ENCODE measurements at regions not wholly inside any gene's neighbourhood (a gene's known extent, or its start where the extent isn't known, plus 50 kb on each side); places are given as distances from the start of the nearest gene placed in this dataset.
"Not testable (repeated sequence)": the region's sequence is repeated elsewhere in the genome, so short reads cannot be mapped to it uniquely, and the experiment has no call there.

DNA sequence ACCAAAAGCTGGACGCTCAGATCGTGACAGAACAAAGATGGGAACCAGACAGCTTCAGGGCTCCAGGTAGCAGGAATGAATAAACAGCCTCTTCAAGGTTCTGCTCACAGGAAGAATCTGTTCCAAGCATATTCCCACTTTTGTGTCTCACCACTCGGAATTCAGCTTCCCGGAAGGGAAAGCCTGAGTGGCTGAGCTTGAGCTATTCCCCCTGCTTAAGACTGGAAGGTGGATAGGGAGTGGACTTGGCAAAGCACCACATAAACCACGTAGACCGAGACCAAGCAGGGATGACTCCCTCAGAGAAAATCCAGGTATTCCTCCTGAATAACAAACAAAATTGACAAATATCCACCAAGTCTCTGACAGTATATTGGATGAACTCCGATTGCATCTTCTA lies 180.2 kb upstream of the NR2F2 start:
- peaks cover 2% of the 10 kb centered on the region for H3K27me3 Mint-ChIP-seq (ENCODE audit: low read depth)
- H3K36me3 Mint-ChIP-seq, result no peaks in the 10 kb centered on the region
- H3K27ac Mint-ChIP-seq, result no peak overlapping the region
- H3K9me3 Mint-ChIP-seq, result peaks cover 3% of the 10 kb centered on the region; the same call in 1 of the 2 replicates
- TF ChIP-seq, protein P1, sequence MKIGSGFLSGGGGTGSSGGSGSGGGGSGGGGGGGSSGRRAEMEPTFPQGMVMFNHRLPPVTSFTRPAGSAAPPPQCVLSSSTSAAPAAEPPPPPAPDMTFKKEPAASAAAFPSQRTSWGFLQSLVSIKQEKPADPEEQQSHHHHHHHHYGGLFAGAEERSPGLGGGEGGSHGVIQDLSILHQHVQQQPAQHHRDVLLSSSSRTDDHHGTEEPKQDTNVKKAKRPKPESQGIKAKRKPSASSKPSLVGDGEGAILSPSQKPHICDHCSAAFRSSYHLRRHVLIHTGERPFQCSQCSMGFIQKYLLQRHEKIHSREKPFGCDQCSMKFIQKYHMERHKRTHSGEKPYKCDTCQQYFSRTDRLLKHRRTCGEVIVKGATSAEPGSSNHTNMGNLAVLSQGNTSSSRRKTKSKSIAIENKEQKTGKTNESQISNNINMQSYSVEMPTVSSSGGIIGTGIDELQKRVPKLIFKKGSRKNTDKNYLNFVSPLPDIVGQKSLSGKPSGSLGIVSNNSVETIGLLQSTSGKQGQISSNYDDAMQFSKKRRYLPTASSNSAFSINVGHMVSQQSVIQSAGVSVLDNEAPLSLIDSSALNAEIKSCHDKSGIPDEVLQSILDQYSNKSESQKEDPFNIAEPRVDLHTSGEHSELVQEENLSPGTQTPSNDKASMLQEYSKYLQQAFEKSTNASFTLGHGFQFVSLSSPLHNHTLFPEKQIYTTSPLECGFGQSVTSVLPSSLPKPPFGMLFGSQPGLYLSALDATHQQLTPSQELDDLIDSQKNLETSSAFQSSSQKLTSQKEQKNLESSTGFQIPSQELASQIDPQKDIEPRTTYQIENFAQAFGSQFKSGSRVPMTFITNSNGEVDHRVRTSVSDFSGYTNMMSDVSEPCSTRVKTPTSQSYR (CRISPR knock-in tag; IDR thresholded peaks at IDR 0.05), result no peak
- TF ChIP-seq GRHL2 (CRISPR knock-in tag; IDR thresholded peaks at IDR 0.05; ENCODE audit: insufficient replicate concordance, severe bottlenecking) (no peak), TCF7 (CRISPR knock-in tag; IDR thresholded peaks at IDR 0.05; ENCODE audit: low read depth) (no peak), ZNF219 (CRISPR knock-in tag; IDR thresholded peaks at IDR 0.05; ENCODE audit: borderline replicate concordance) (no peak), JAZF1 (CRISPR knock-in tag; IDR thresholded peaks at IDR 0.05) (no peak), FOXP1 (CRISPR knock-in tag; IDR thresholded peaks at IDR 0.05; ENCODE audit: borderline replicate concordance) (no peak)
- TF ChIP-seq, protein P2, sequence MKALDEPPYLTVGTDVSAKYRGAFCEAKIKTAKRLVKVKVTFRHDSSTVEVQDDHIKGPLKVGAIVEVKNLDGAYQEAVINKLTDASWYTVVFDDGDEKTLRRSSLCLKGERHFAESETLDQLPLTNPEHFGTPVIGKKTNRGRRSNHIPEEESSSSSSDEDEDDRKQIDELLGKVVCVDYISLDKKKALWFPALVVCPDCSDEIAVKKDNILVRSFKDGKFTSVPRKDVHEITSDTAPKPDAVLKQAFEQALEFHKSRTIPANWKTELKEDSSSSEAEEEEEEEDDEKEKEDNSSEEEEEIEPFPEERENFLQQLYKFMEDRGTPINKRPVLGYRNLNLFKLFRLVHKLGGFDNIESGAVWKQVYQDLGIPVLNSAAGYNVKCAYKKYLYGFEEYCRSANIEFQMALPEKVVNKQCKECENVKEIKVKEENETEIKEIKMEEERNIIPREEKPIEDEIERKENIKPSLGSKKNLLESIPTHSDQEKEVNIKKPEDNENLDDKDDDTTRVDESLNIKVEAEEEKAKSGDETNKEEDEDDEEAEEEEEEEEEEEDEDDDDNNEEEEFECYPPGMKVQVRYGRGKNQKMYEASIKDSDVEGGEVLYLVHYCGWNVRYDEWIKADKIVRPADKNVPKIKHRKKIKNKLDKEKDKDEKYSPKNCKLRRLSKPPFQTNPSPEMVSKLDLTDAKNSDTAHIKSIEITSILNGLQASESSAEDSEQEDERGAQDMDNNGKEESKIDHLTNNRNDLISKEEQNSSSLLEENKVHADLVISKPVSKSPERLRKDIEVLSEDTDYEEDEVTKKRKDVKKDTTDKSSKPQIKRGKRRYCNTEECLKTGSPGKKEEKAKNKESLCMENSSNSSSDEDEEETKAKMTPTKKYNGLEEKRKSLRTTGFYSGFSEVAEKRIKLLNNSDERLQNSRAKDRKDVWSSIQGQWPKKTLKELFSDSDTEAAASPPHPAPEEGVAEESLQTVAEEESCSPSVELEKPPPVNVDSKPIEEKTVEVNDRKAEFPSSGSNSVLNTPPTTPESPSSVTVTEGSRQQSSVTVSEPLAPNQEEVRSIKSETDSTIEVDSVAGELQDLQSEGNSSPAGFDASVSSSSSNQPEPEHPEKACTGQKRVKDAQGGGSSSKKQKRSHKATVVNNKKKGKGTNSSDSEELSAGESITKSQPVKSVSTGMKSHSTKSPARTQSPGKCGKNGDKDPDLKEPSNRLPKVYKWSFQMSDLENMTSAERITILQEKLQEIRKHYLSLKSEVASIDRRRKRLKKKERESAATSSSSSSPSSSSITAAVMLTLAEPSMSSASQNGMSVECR (CRISPR knock-in tag; IDR thresholded peaks at IDR 0.05; ENCODE audit: borderline replicate concordance), result no peak
- TF ChIP-seq, protein P3, sequence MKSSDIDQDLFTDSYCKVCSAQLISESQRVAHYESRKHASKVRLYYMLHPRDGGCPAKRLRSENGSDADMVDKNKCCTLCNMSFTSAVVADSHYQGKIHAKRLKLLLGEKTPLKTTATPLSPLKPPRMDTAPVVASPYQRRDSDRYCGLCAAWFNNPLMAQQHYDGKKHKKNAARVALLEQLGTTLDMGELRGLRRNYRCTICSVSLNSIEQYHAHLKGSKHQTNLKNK (CRISPR knock-in tag; IDR thresholded peaks at IDR 0.05), result no peak
- TF ChIP-seq, protein P4, sequence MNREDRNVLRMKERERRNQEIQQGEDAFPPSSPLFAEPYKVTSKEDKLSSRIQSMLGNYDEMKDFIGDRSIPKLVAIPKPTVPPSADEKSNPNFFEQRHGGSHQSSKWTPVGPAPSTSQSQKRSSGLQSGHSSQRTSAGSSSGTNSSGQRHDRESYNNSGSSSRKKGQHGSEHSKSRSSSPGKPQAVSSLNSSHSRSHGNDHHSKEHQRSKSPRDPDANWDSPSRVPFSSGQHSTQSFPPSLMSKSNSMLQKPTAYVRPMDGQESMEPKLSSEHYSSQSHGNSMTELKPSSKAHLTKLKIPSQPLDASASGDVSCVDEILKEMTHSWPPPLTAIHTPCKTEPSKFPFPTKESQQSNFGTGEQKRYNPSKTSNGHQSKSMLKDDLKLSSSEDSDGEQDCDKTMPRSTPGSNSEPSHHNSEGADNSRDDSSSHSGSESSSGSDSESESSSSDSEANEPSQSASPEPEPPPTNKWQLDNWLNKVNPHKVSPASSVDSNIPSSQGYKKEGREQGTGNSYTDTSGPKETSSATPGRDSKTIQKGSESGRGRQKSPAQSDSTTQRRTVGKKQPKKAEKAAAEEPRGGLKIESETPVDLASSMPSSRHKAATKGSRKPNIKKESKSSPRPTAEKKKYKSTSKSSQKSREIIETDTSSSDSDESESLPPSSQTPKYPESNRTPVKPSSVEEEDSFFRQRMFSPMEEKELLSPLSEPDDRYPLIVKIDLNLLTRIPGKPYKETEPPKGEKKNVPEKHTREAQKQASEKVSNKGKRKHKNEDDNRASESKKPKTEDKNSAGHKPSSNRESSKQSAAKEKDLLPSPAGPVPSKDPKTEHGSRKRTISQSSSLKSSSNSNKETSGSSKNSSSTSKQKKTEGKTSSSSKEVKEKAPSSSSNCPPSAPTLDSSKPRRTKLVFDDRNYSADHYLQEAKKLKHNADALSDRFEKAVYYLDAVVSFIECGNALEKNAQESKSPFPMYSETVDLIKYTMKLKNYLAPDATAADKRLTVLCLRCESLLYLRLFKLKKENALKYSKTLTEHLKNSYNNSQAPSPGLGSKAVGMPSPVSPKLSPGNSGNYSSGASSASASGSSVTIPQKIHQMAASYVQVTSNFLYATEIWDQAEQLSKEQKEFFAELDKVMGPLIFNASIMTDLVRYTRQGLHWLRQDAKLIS (CRISPR knock-in tag; IDR thresholded peaks at IDR 0.05; ENCODE audit: borderline replicate concordance), result no peak
- TF ChIP-seq, protein P5, sequence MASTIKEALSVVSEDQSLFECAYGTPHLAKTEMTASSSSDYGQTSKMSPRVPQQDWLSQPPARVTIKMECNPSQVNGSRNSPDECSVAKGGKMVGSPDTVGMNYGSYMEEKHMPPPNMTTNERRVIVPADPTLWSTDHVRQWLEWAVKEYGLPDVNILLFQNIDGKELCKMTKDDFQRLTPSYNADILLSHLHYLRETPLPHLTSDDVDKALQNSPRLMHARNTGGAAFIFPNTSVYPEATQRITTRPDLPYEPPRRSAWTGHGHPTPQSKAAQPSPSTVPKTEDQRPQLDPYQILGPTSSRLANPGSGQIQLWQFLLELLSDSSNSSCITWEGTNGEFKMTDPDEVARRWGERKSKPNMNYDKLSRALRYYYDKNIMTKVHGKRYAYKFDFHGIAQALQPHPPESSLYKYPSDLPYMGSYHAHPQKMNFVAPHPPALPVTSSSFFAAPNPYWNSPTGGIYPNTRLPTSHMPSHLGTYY (CRISPR knock-in tag; IDR thresholded peaks at IDR 0.05), result no peak
- DNase-seq (ENCODE audit: low spot score) (no peak), ATAC-seq (no peak)
- POLR2A ChIA-PET, result no interaction called here
- 0 out of 2 replicates have a peak, but pooled peaks cover 7% of the 10 kb centered on the region for H3K4me1 Mint-ChIP-seq
- no peak overlapping the region for H3K4me3 Mint-ChIP-seq
- CTCF ChIA-PET, result interaction anchor here (0.6 kb wide), 1 partner anchor 707 kb away, joined by 3 read pairs; no protein-coding TSS in a partner anchor

DNA sequence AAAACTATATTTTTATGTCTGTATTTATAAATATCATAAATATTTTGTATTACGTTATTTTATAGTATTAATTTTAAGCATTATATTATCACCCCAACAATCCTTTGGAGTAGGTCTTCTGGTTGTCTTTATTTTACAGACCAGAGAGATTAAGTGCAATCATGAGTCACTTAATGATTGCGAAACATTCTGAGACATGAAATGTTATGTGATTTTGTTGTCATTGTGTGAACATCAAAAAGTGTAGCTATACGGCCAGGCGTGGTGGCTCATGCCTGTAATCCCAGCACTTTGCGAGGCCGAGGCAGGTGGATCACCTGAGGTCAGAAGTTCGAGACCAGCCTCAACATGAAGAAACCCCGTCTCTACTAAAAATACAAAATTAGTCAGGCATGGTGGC lies 178.8 kb upstream of the NR2F2 start:
- not testable (repeated sequence) for H3K27ac Mint-ChIP-seq; H3K9me3 Mint-ChIP-seq; DNase-seq (ENCODE audit: low spot score)

More for the DNA sequence above, 178.8 kb upstream of the NR2F2 start:
- ATAC-seq; POLR2A ChIA-PET; H3K4me1 Mint-ChIP-seq; CTCF ChIA-PET; H3K27me3 Mint-ChIP-seq (ENCODE audit: low read depth); H3K36me3 Mint-ChIP-seq; H3K4me3 Mint-ChIP-seq: not testable (repeated sequence)
